GM13977 (cell line): ENCODE measurements at regions not wholly inside any gene's neighbourhood (a gene's known extent, or its start where the extent isn't known, plus 50 kb on each side); places are given as distances from the start of the nearest gene placed in this dataset.

ENCODE experiments used
- DNase-seq: peaks from one replicate; pipeline ENCODE4 v3.0.0; 2012; ENCODE audit warnings: low spot score
- CTCF ChIP-seq: IDR thresholded peaks from 2 replicates; pipeline ENCODE4 v1.5.1; 2012; ENCODE audit warnings: mild to moderate bottlenecking, control low read depth; ENCODE audit not compliant: insufficient read depth; ENCODE audit errors: extremely low read depth, missing control alignments
- in situ Hi-C: fragments of 300-500 bp; cut with MboI; formaldehyde crosslinking; loops from one replicate; pipeline ENCODE4 v1.12.0; 2022; ENCODE audit warnings: low sequenced_read_pairs, low pct_unique_long_range_greater_than_20kb, mixed read lengths, inconsistent platforms; ENCODE audit not compliant: unreplicated experiment

- no peak for DNase-seq
- in situ Hi-C loops = no loop called here
- no peak for TF ChIP-seq CTCF
Observed at GRCh38 chr11:22065472-22065871, 127.4 kb upstream of the ANO5 start.

GRCh38 chr11:22069844-22070243, 123.0 kb upstream of the ANO5 start:
- no peak for TF ChIP-seq CTCF
- in situ Hi-C loops = no loop called here
- no peak for DNase-seq

GRCh38 chr11:22076271-22076930, 116.5 kb upstream of the ANO5 start:
- no peak for TF ChIP-seq CTCF
- no peak for DNase-seq
- in situ Hi-C loops = no loop called here

GRCh38 chr11:22078063-22078462, 114.8 kb upstream of the ANO5 start:
- no peak for TF ChIP-seq CTCF
- in situ Hi-C loops = no loop called here
- DNase-seq = no peak

GRCh38 chr11:22079133-22079872, 113.6 kb upstream of the ANO5 start:
- DNase-seq = no peak
- in situ Hi-C loops = no loop called here
- TF ChIP-seq CTCF = no peak

GRCh38 chr11:22082178-22082577, 110.7 kb upstream of the ANO5 start:
- no peak for DNase-seq
- in situ Hi-C loops = no loop called here
- no peak for TF ChIP-seq CTCF
